GM12865 (cell line): ENCODE measurements at regions not wholly inside any gene's neighbourhood (a gene's known extent, or its start where the extent isn't known, plus 50 kb on each side); places are given as distances from the start of the nearest gene placed in this dataset.

Experiments used
- DNase-seq: peaks from one replicate; pipeline ENCODE4 v3.0.0; 2010; ENCODE audit warnings: low read depth
- H3K4me3 ChIP-seq: 2 replicates; pipeline ENCODE4 v1.5.1; 2011; ENCODE audit warnings: mild to moderate bottlenecking, low read depth, low read length, control low read depth
- CTCF ChIP-seq: IDR thresholded peaks from 2 replicates; pipeline ENCODE4 v1.5.1; 2011; ENCODE audit warnings: low read length, control low read depth, low read depth, inconsistent platforms; ENCODE audit not compliant: insufficient read depth; ENCODE audit errors: missing control alignments

- no peak overlapping the region for H3K4me3 ChIP-seq
- peak; percentile 6 for DNase-seq
- TF ChIP-seq CTCF, result peak; percentile 0
Measured at GRCh38 chr1:90561911-90562310, 155.2 kb downstream of the BARHL2 start.

- H3K4me3 ChIP-seq, result no peak overlapping the region
- TF ChIP-seq CTCF, result no peak
- no peak for DNase-seq
Measured at GRCh38 chr1:90561103-90561783, 155.9 kb downstream of the BARHL2 start.

GRCh38 chr1:90558754-90559378 lies 158.2 kb downstream of the BARHL2 start:
- no peak for DNase-seq
- TF ChIP-seq CTCF, result no peak
- no peak overlapping the region for H3K4me3 ChIP-seq

- TF ChIP-seq CTCF, result no peak
- no peak overlapping the region for H3K4me3 ChIP-seq
Measured at GRCh38 chr1:90558126-90558525, 159.0 kb downstream of the BARHL2 start.

GRCh38 chr1:90557706-90558105 lies 159.4 kb downstream of the BARHL2 start:
- H3K4me3 ChIP-seq, result no peak overlapping the region
- DNase-seq, result no peak
- no peak for TF ChIP-seq CTCF

More at GRCh38 chr1:90558126-90558525, 159.0 kb downstream of the BARHL2 start:
- DNase-seq, result no peak

- peak; percentile 9 for DNase-seq
- H3K4me3 ChIP-seq, result no peak overlapping the region
- peak; percentile 16 for TF ChIP-seq CTCF
Measured at GRCh38 chr1:90550626-90551406, 166.3 kb downstream of the BARHL2 start.
